GM04504 (cell line): ENCODE measurements at regions not wholly inside any gene's neighbourhood (a gene's known extent, or its start where the extent isn't known, plus 50 kb on each side); places are given as distances from the start of the nearest gene placed in this dataset.
"Not testable (repeated sequence)": the region's sequence is repeated elsewhere in the genome, so short reads cannot be mapped to it uniquely, and the experiment has no call there.

Source experiments
- DNase-seq: peaks from one replicate; pipeline ENCODE4 v3.0.0-alpha.2; 2012; ENCODE audit warnings: low read depth

- not testable (repeated sequence) for DNase-seq
Measured at GRCh38 chr7:6990426-6991152, 164.5 kb upstream of the CCZ1B start.

GRCh38 chr7:6991169-6991611, 165.1 kb upstream of the CCZ1B start:
- DNase-seq = peak; percentile 1

- not testable (repeated sequence) for DNase-seq
Measured at GRCh38 chr7:6991686-6992085, 165.6 kb upstream of the CCZ1B start.

- DNase-seq = not testable (repeated sequence)
Measured at GRCh38 chr7:6992133-6992532, 166.1 kb upstream of the CCZ1B start.

GRCh38 chr7:6995026-6995425, 169.0 kb upstream of the CCZ1B start:
- DNase-seq = not testable (repeated sequence)

GRCh38 chr7:6995493-6996289, 169.6 kb upstream of the CCZ1B start:
- DNase-seq = not testable (repeated sequence)

GRCh38 chr7:6999067-6999666, 173.1 kb upstream of the CCZ1B start:
- DNase-seq = not testable (repeated sequence)

- no peak for DNase-seq
Measured at GRCh38 chr7:7002418-7003062, 176.5 kb upstream of the CCZ1B start.

- no peak for DNase-seq
Measured at GRCh38 chr7:7005303-7005702, 177.0 kb upstream of the C1GALT1 start.

GRCh38 chr7:7005949-7006348, 176.4 kb upstream of the C1GALT1 start:
- not testable (repeated sequence) for DNase-seq

GRCh38 chr7:7011241-7011640, 171.1 kb upstream of the C1GALT1 start:
- not testable (repeated sequence) for DNase-seq

GRCh38 chr7:7011751-7012150, 170.6 kb upstream of the C1GALT1 start:
- not testable (repeated sequence) for DNase-seq

- no peak for DNase-seq
Measured at GRCh38 chr7:7014827-7015595, 167.3 kb upstream of the C1GALT1 start.

GRCh38 chr7:7017707-7018280, 164.6 kb upstream of the C1GALT1 start:
- no peak for DNase-seq

GRCh38 chr7:7018290-7018689, 164.1 kb upstream of the C1GALT1 start:
- DNase-seq = no peak

GRCh38 chr7:7032221-7032620, 150.1 kb upstream of the C1GALT1 start:
- DNase-seq = no peak

GRCh38 chr7:7035851-7036250, 146.5 kb upstream of the C1GALT1 start:
- DNase-seq = no peak

- DNase-seq = not testable (repeated sequence)
Measured at GRCh38 chr7:7042286-7042893, 140.0 kb upstream of the C1GALT1 start.

- no peak for DNase-seq
Measured at GRCh38 chr7:7044806-7045205, 137.5 kb upstream of the C1GALT1 start.

GRCh38 chr7:7048213-7048612, 134.1 kb upstream of the C1GALT1 start:
- DNase-seq = no peak
